Body of pancreas (tissue), 4 donors: ENCODE measurements at regions not wholly inside any gene's neighbourhood (a gene's known extent, or its start where the extent isn't known, plus 50 kb on each side); places are given as distances from the start of the nearest gene placed in this dataset.
A peak's percentile ranks its signal among the peaks of the same experiment; 100 is the strongest.

ENCODE experiments used
- ATAC-seq: fragments of 150-250 bp; one replicate; pipeline ENCODE4 v1.9.1; 2016
- DNase-seq, 4 donors: peaks; one replicate each; pipeline ENCODE4 v3.0.0-alpha.2; 2019
- H3K27ac ChIP-seq, 4 donors: fragments of 200-600 bp; sonication (generic); 1 replicate in 3 of 4; 2 replicates in 1 of 4; pipeline versions ENCODE4 v1.5.1 to v1.6.1; 2016 to 2019; ENCODE audit warnings: mild to moderate bottlenecking in 1 of 4, mixed read lengths in 1 of 4, moderate library complexity in 1 of 4
- H3K27me3 ChIP-seq, 2 donors: fragments of 200-600 bp; sonication (generic); one replicate each; pipeline ENCODE4 v1.6.0; 2016; ENCODE audit warnings: mild to moderate bottlenecking in 1 of 2
- H3K36me3 ChIP-seq, 2 donors: fragments of 200-600 bp; sonication (generic); replicated peaks in 1 of 2; 2 replicates each; pipeline ENCODE4 v1.5.1; 2016; ENCODE audit warnings: low read depth in 2 of 2; ENCODE audit not compliant: insufficient read depth in 1 of 2
- H3K4me1 ChIP-seq: fragments of 200-600 bp; sonication (generic); one replicate; pipeline ENCODE4 v1.6.0; 2016
- H3K4me3 ChIP-seq, 2 donors: fragments of 200-600 bp; sonication (generic); 1 replicate in 1 of 2; 2 replicates in 1 of 2; pipeline ENCODE4 v1.5.1; 2016 to 2019
- H3K9me3 ChIP-seq, 3 donors: fragments of 200-600 bp; sonication (generic); 1 replicate in 2 of 3; 2 replicates in 1 of 3; pipeline ENCODE4 v1.5.1; 2016
- CTCF ChIP-seq, 7 experiments: fragments of 450-650 bp in 4 of 7; fragments of 200-600 bp in 3 of 7; sonication (generic) in 3 of 7; IDR thresholded peaks; one replicate each; pipeline ENCODE4 v1.5.1; 2016 to 2019; ENCODE audit warnings: antibody characterized with exemption in 7 of 7
- POLR2A ChIP-seq, 3 donors: fragments of 450-650 bp; IDR thresholded peaks; one replicate each; pipeline ENCODE4 v1.6.1; 2016; ENCODE audit warnings: antibody characterized with exemption in 3 of 3, mild to moderate bottlenecking in 2 of 3
- WGBS, 2 donors: methylation state at CpG; one replicate each; pipeline ENCODE4 v1.1.5; 2017; 5-methylcytosine and 5-hydroxymethylcytosine counted together
- intact Hi-C: fragments of 100-400 bp; cut with DNase I; formaldehyde crosslinking; loops from one replicate; pipeline ENCODE4 v1.15.1; 2023

GRCh38 chr3:116929505-116930222, 220.1 kb downstream of the TUSC7 start:
- Histone ChIP-seq H3K27ac (no peak overlapping the region), H3K9me3 (no peaks in the 10 kb centered on the region), H3K4me1 (no peaks in the 10 kb centered on the region), H3K27me3 (no peaks in the 10 kb centered on the region), H3K36me3 (no peaks in the 10 kb centered on the region), H3K4me3 (no peak overlapping the region)
- DNase-seq (no peak), ATAC-seq (no peak)
- intact Hi-C loops, result no loop called here
- no peak for TF ChIP-seq POLR2A (IDR thresholded peaks at IDR 0.05)
- no peak for TF ChIP-seq CTCF (IDR thresholded peaks at IDR 0.05)
- WGBS, 2 donors, result 74 to 84% methylated on average over 3 of the region's 3 CpGs

- no peak for ATAC-seq
- no peak overlapping the region for H3K27ac ChIP-seq
- TF ChIP-seq CTCF (IDR thresholded peaks at IDR 0.05) (no peak), POLR2A (IDR thresholded peaks at IDR 0.05) (no peak)
- WGBS, 2 donors, result 72 to 73% methylated on average over 5 of the region's 5 CpGs
- intact Hi-C loops, result no loop called here
- no peaks in the 10 kb centered on the region for H3K9me3 ChIP-seq
- H3K4me3 ChIP-seq, result no peak overlapping the region
- no peaks in the 10 kb centered on the region for H3K27me3 ChIP-seq
- H3K36me3 ChIP-seq, result no peaks in the 10 kb centered on the region
- no peaks in the 10 kb centered on the region for H3K4me1 ChIP-seq
- DNase-seq, result no peak
Measured at GRCh38 chr3:116930786-116931185, 221.2 kb downstream of the TUSC7 start.

- no peaks in the 10 kb centered on the region for H3K27me3 ChIP-seq
- no peak for TF ChIP-seq POLR2A (IDR thresholded peaks at IDR 0.05)
- TF ChIP-seq CTCF (IDR thresholded peaks at IDR 0.05), result no peak
- intact Hi-C loops, result no loop called here
- H3K27ac ChIP-seq, result no peak overlapping the region
- 71% methylated on average over 3 of the region's 3 CpGs for WGBS, 2 donors
- H3K4me3 ChIP-seq, result no peak overlapping the region
- ATAC-seq, result no peak
- H3K4me1 ChIP-seq, result no peaks in the 10 kb centered on the region
- no peak for DNase-seq
- H3K9me3 ChIP-seq, result no peaks in the 10 kb centered on the region
- H3K36me3 ChIP-seq, result no peaks in the 10 kb centered on the region
Measured at GRCh38 chr3:116939091-116939490, 229.5 kb downstream of the TUSC7 start.

GRCh38 chr3:116939550-116939949, 230.0 kb downstream of the TUSC7 start:
- ATAC-seq (peak; percentile 42), DNase-seq (peak in 3 of 4 donors; percentile 17 to 37 (median 19))
- H3K27me3 ChIP-seq, result no peaks in the 10 kb centered on the region
- H3K36me3 ChIP-seq, result no peaks in the 10 kb centered on the region
- intact Hi-C loops, result no loop called here
- no peak overlapping the region for H3K27ac ChIP-seq
- H3K9me3 ChIP-seq, result no peaks in the 10 kb centered on the region
- no peak for TF ChIP-seq POLR2A (IDR thresholded peaks at IDR 0.05)
- TF ChIP-seq CTCF (IDR thresholded peaks at IDR 0.05), result no peak
- no peaks in the 10 kb centered on the region for H3K4me1 ChIP-seq
- no peak overlapping the region for H3K4me3 ChIP-seq

GRCh38 chr3:116940719-116941118, 231.1 kb downstream of the TUSC7 start:
- H3K4me1 ChIP-seq, result no peaks in the 10 kb centered on the region
- no peak overlapping the region for H3K4me3 ChIP-seq
- H3K36me3 ChIP-seq, result no peaks in the 10 kb centered on the region
- intact Hi-C loops, result no loop called here
- WGBS, 2 donors, result 92 to 93% methylated on average over 2 of the region's 2 CpGs
- DNase-seq (no peak), ATAC-seq (no peak)
- no peak overlapping the region for H3K27ac ChIP-seq
- H3K9me3 ChIP-seq, result no peaks in the 10 kb centered on the region
- no peaks in the 10 kb centered on the region for H3K27me3 ChIP-seq
- TF ChIP-seq POLR2A (IDR thresholded peaks at IDR 0.05), result no peak
- TF ChIP-seq CTCF (IDR thresholded peaks at IDR 0.05), result no peak
